ENCODE measurements at regions not wholly inside any gene's neighbourhood (a gene's known extent, or its start where the extent isn't known, plus 50 kb on each side); places are given as distances from the start of the nearest gene placed in this dataset.

GRCh38 chr2:17303054-17303453 lies 215.2 kb downstream of the RAD51AP2 start:
- TF ChIP-seq CTCF (IDR thresholded peaks at IDR 0.05; ENCODE audit: insufficient read depth, low read depth, low read length) (no peak), EZH2 (IDR thresholded peaks at IDR 0.05; ENCODE audit: insufficient read depth, low read length) (no peak)
